C4-2B (cell line): ENCODE measurements at regions not wholly inside any gene's neighbourhood (a gene's known extent, or its start where the extent isn't known, plus 50 kb on each side); places are given as distances from the start of the nearest gene placed in this dataset.

ENCODE experiments used
- ZFX ChIP-seq: fragments of 450-650 bp; IDR thresholded peaks from 2 replicates; pipeline ENCODE4 v1.6.1; 2017
- TF ChIP-seq, protein P1 (sequence below): fragments of 450-650 bp; conservative IDR thresholded peaks from 2 replicates; pipeline ENCODE4 v1.5.1; 2017; ENCODE audit warnings: mild to moderate bottlenecking

DNA sequence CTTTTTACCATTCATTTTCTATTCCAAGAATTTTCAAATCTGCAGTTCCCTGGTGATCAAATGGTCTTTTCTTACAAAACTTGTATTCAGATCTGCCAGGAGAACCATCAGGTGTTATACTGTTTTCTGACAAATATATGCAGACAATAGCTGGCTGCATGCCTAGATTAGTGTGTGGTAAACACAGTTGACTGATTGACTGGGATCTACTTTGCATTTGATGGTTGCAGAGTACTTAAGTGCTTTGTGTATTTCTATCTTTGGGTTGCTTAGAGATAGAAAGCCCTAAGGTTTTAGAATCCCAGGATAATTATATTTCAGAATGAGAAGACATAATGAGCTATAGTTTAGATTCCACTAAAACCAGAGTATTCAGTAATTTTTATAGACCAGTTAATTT, 102.0 kb upstream of the CHODL start:
- TF ChIP-seq, protein P1, sequence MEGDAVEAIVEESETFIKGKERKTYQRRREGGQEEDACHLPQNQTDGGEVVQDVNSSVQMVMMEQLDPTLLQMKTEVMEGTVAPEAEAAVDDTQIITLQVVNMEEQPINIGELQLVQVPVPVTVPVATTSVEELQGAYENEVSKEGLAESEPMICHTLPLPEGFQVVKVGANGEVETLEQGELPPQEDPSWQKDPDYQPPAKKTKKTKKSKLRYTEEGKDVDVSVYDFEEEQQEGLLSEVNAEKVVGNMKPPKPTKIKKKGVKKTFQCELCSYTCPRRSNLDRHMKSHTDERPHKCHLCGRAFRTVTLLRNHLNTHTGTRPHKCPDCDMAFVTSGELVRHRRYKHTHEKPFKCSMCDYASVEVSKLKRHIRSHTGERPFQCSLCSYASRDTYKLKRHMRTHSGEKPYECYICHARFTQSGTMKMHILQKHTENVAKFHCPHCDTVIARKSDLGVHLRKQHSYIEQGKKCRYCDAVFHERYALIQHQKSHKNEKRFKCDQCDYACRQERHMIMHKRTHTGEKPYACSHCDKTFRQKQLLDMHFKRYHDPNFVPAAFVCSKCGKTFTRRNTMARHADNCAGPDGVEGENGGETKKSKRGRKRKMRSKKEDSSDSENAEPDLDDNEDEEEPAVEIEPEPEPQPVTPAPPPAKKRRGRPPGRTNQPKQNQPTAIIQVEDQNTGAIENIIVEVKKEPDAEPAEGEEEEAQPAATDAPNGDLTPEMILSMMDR = no peak
- TF ChIP-seq ZFX = no peak
